PC-9 (cell line): ENCODE measurements at regions not wholly inside any gene's neighbourhood (a gene's known extent, or its start where the extent isn't known, plus 50 kb on each side); places are given as distances from the start of the nearest gene placed in this dataset.

Experiments
- CTCF ChIP-seq: fragments of 200-600 bp; sonication (generic); conservative IDR thresholded peaks from 2 replicates; pipeline ENCODE4 v1.6.1; 2017; ENCODE audit warnings: mixed run types, antibody characterized with exemption, mild to moderate bottlenecking, moderate library complexity
- EZH2 ChIP-seq: fragments of 200-600 bp; sonication (generic); IDR thresholded peaks from 2 replicates; pipeline ENCODE4 v1.8.0; 2017; ENCODE audit warnings: antibody characterized with exemption, low read depth

- TF ChIP-seq CTCF, result no peak
- no peak for TF ChIP-seq EZH2
These were observed 171.4 kb downstream of the CRLF2 start for GRCh38 chrX:1041091-1041490.
